AG09309 (cell line): ENCODE measurements at regions not wholly inside any gene's neighbourhood (a gene's known extent, or its start where the extent isn't known, plus 50 kb on each side); places are given as distances from the start of the nearest gene placed in this dataset.

Experiments used
- DNase-seq: peaks from one replicate; pipeline ENCODE4 v3.0.0-alpha.2; 2010; ENCODE audit warnings: low read depth
- H3K4me3 ChIP-seq: 2 replicates; pipeline ENCODE4 v1.5.1; 2011; ENCODE audit warnings: mild to moderate bottlenecking, low read depth, low read length, moderate library complexity; ENCODE audit not compliant: control insufficient read depth
- TF ChIP-seq, protein P1 (sequence below): IDR thresholded peaks from 2 replicates; pipeline ENCODE4 v1.5.1; 2011; ENCODE audit warnings: mild to moderate bottlenecking, low read depth, low read length, inconsistent platforms; ENCODE audit not compliant: insufficient read depth, control insufficient read depth; ENCODE audit errors: missing control alignments

DNA sequence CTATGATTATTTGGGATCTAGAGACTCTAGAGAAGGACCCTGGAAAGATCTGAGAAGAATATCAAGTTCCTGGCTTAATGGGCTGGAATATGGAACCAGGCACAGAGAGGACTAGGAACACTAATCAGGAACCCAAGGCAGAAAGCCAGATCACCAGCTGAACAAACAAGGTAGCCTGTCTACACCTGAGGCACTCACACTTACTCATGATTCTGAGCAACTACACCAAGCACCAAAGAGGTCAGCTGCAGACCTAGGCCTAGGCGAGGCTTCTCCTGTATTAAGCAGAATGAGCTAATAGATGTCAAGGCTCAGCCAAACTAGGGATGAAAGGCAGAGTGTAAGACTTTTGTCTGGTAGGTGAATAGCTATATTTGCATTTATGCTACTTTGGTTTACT, 368.1 kb downstream of the LTN1 start:
- H3K4me3 ChIP-seq = no peak overlapping the region
- TF ChIP-seq, protein P1, sequence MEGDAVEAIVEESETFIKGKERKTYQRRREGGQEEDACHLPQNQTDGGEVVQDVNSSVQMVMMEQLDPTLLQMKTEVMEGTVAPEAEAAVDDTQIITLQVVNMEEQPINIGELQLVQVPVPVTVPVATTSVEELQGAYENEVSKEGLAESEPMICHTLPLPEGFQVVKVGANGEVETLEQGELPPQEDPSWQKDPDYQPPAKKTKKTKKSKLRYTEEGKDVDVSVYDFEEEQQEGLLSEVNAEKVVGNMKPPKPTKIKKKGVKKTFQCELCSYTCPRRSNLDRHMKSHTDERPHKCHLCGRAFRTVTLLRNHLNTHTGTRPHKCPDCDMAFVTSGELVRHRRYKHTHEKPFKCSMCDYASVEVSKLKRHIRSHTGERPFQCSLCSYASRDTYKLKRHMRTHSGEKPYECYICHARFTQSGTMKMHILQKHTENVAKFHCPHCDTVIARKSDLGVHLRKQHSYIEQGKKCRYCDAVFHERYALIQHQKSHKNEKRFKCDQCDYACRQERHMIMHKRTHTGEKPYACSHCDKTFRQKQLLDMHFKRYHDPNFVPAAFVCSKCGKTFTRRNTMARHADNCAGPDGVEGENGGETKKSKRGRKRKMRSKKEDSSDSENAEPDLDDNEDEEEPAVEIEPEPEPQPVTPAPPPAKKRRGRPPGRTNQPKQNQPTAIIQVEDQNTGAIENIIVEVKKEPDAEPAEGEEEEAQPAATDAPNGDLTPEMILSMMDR = no peak
- no peak for DNase-seq

DNA sequence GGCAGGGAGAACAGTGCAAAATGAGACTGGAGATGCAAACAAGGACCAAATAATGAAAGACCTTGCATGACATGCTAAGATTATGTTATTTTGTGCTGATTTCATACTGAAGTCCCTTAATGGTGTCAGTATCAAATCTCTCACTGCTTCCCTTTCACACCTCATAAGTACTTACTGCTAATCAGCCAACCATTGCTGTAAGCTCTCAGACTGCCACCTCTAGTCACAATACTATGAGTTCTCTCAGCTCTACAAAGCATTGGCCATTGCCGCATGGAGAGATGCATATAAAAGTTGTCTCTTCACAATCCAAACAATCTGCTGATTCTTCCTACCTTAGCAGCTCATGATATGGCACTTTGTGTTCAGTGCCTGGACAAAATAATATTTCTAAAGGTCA, 375.4 kb downstream of the LTN1 start:
- H3K4me3 ChIP-seq = no peak overlapping the region
- DNase-seq = no peak
- TF ChIP-seq, protein P1 = no peak

DNA sequence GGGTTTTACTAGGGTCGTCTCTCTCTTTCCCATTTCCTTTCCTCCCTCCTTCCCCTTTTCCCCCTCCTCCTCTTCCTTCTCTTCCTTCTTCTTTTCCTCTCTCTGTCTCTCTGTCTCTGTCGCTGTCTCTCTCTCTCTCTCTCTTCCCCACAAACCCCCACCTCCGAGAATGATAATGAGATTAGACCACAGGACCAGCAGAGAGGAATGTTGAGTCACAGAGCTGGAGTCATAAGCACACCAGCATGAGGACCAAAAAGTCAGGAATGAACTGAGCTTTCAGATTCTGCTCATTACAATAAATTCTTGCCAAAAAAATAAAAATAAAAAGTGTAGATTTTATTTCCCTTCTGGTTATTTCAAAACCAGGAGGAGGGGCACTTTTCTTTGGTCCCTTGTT, 377.4 kb downstream of the LTN1 start:
- no peak for DNase-seq
- TF ChIP-seq, protein P1 = no peak
- no peak overlapping the region for H3K4me3 ChIP-seq

DNA sequence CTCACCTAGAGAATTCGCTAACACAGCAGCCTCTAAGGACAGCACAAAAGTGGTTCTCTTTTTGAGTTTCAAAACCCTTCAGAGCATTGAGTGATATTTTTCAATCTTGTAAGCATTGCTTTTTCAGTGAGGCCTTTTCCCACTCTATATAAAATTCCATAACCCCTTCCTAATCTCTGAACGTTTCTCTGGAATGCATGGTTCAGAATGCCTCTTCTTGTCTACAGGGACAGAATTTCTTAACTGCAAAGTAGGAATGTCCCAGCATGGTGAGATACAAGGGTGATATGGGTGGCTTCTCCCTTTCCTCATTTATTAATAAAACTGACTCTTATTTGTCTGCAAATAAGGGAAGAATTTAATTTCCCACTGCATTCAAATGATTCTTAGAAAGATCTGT, 377.9 kb downstream of the LTN1 start:
- TF ChIP-seq, protein P1 = no peak
- no peak overlapping the region for H3K4me3 ChIP-seq

DNA sequence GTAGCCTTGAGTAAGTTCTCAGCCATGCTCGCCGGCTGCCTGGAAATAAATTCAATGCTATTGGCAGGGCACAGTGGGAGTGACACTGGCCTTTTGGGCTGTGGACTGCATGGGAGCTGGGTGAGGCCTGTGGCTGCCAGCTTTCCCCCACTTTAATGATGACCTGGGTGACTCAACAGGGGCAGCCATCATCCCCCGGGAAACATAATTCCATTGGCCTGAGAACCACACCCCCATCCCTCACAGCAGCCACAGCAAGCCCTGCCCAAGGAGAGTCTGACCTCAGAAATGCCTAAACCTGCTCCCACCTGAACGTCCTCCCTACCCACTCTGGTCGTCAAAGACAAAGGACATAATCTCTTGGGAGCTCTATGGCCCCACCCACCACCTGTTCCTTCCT, 384.0 kb downstream of the LTN1 start:
- H3K4me3 ChIP-seq = no peak overlapping the region
- no peak for DNase-seq
- TF ChIP-seq, protein P1 = no peak

More for the DNA sequence above, 377.9 kb downstream of the LTN1 start:
- DNase-seq = no peak

DNA sequence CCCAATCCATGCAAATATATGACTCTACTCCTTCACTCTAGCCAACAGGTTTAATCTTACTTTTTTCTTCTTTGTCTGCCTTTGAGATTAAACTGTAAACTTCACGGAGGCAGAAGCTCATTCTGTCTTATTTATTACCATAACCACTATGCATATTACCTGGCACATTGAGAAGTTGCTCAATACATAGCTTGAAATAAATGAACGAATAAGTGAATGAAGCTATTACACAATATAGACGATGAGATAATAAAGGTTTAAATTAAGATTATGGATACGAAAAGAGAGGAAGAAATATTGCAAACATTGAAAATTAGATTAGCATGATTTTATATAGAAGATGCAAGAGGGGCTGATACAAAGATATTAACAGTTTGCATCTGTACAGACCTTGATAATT, 385.1 kb downstream of the LTN1 start:
- no peak overlapping the region for H3K4me3 ChIP-seq
- no peak for DNase-seq
- TF ChIP-seq, protein P1 = no peak

DNA sequence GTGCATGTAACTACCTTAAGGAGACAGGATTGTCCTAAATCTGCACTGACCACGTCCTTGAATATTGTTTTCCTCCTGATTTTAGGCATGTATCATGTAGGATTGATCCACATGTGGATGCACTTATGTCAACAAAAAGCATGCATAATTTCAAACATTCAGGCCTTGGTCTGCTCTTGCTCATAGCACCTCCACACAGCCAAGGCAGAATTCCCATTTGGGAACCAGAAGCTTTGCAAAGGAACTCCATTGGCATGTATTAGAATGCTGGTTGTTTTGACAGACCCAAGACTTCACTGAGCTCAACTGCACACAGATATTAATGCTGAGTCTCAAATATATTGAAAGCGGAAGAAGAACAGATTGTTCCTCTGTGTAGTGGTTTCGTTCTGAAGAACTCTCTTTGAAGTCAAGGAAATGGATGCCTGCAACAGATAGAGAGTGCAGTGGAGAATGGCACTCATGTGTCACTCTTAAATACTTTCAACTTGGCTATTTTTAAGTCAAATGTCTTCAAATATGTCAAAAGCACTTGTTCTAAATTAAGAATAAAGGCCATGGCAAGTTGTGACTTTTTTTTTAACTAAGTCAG, 387.6 kb downstream of the LTN1 start:
- TF ChIP-seq, protein P1 = no peak
- DNase-seq = no peak
- H3K4me3 ChIP-seq = no peak overlapping the region
